ENCODE measurements at regions not wholly inside any gene's neighbourhood (a gene's known extent, or its start where the extent isn't known, plus 50 kb on each side); places are given as distances from the start of the nearest gene placed in this dataset.

- TF ChIP-seq POLR2AphosphoS5 (IDR thresholded peaks at IDR 0.05; ENCODE audit: low read depth, low read length) = no peak
- TF ChIP-seq POLR2A (IDR thresholded peaks at IDR 0.05; ENCODE audit: low read depth, low read length) = no peak
- TF ChIP-seq SPI1 (IDR thresholded peaks at IDR 0.05; ENCODE audit: low read depth, low read length) = no peak
- TF ChIP-seq PAX5 (IDR thresholded peaks at IDR 0.05; ENCODE audit: insufficient read depth, low read length, severe bottlenecking) = no peak
Measured at GRCh38 chr13:50493683-50494082, 349.8 kb downstream of the DLEU7 start.

Data from GM12891 (cell line).